MM.1S (cell line): ENCODE measurements at regions not wholly inside any gene's neighbourhood (a gene's known extent, or its start where the extent isn't known, plus 50 kb on each side); places are given as distances from the start of the nearest gene placed in this dataset.

Source experiments
- DNase-seq: peaks from one replicate; pipeline ENCODE4 v3.0.0-alpha.2; 2015
- H2AFZ ChIP-seq: fragments of 300-600 bp; sonication (generic); 2 replicates; pipeline ENCODE4 v1.6.0; 2016; ENCODE audit warnings: antibody characterized with exemption, low read length
- H3F3A ChIP-seq: fragments of 300-600 bp; sonication (generic); 2 replicates; pipeline ENCODE4 v1.6.1; 2016; ENCODE audit warnings: mild to moderate bottlenecking, antibody characterized with exemption, low read length, moderate library complexity, mixed read lengths; ENCODE audit not compliant: insufficient read depth
- H3K27ac ChIP-seq: fragments of 300-600 bp; sonication (generic); 2 replicates; pipeline ENCODE4 v1.5.1; 2016; ENCODE audit warnings: mild to moderate bottlenecking, low read length
- H3K27me3 ChIP-seq: fragments of 300-600 bp; sonication (generic); replicated peaks from 2 replicates; pipeline ENCODE4 v1.6.0; 2016; ENCODE audit warnings: low read length; ENCODE audit not compliant: insufficient read depth
- H3K36me3 ChIP-seq: fragments of 300-600 bp; sonication (generic); replicated peaks from 2 replicates; pipeline ENCODE4 v1.6.1; 2016; ENCODE audit warnings: mild to moderate bottlenecking, low read length, mixed read lengths; ENCODE audit not compliant: insufficient read depth
- H3K4me1 ChIP-seq: fragments of 300-600 bp; sonication (generic); 2 replicates; pipeline ENCODE4 v1.6.1; 2016; ENCODE audit warnings: low read length, mixed read lengths
- H3K4me2 ChIP-seq: fragments of 300-600 bp; sonication (generic); 2 replicates; pipeline ENCODE4 v1.6.0; 2016; ENCODE audit warnings: low read depth, low read length
- H3K4me3 ChIP-seq: fragments of 300-600 bp; sonication (generic); 2 replicates; pipeline ENCODE4 v1.5.1; 2016; ENCODE audit warnings: low read length, mixed read lengths
- H3K79me2 ChIP-seq: fragments of 300-600 bp; sonication (generic); 2 replicates; pipeline ENCODE4 v1.6.1; 2016; ENCODE audit warnings: mixed run types, low read length, mixed read lengths
- H3K9ac ChIP-seq: fragments of 300-600 bp; sonication (generic); 2 replicates; pipeline ENCODE4 v1.6.1; 2016; ENCODE audit warnings: low read length, mixed read lengths
- H3K9me2 ChIP-seq: fragments of 300-600 bp; sonication (generic); replicated peaks from 2 replicates; pipeline ENCODE4 v1.6.1; 2016; ENCODE audit warnings: mild to moderate bottlenecking, low read length, mixed read lengths; ENCODE audit not compliant: insufficient read depth
- H3K9me3 ChIP-seq: fragments of 300-600 bp; sonication (generic); replicated peaks from 2 replicates; pipeline ENCODE4 v1.6.1; 2016; ENCODE audit warnings: mild to moderate bottlenecking, low read length, mixed read lengths; ENCODE audit not compliant: insufficient read depth
- H4K20me1 ChIP-seq: fragments of 300-600 bp; sonication (generic); 2 replicates; pipeline ENCODE4 v1.6.1; 2016; ENCODE audit warnings: mild to moderate bottlenecking, low read length, moderate library complexity, mixed read lengths; ENCODE audit not compliant: insufficient read depth
- EZH2 ChIP-seq: fragments of 300-600 bp; sonication (generic); optimal IDR thresholded peaks from 2 replicates; pipeline ENCODE3; 2017; ENCODE audit warnings: low read depth, mild to moderate bottlenecking, antibody characterized with exemption, low read length, mixed read lengths
- EZH2phosphoT487 ChIP-seq: fragments of 300-600 bp; sonication (generic); IDR thresholded peaks from 2 replicates; pipeline ENCODE4 v1.6.1; 2018; ENCODE audit warnings: antibody characterized with exemption, low read length
- TF ChIP-seq, protein P1 (sequence below): fragments of 300-600 bp; sonication (generic); IDR thresholded peaks from 2 replicates; pipeline ENCODE4 v1.5.1; 2016; ENCODE audit warnings: antibody characterized with exemption, low read length, mixed read lengths

DNA sequence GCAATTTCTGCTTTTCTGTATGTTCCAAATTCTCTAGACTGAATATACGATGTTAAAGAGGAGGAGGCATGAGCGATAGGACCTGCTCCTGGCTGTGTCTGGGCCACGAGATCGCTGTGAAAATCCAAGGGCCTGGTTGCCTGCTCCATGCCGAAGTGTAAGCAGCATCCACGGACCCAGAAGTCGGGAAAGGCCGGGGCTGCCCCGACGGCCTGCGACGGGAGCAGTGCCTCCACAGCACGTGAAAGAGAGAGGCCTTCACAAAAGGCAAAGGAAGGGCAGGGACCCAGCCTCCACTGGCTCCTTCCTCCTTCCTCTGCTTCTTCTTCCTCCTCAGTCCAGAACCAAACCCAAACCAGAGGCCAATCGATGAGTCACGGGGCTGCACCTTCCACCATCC lies 122.9 kb upstream of the MGMT start:
- Histone ChIP-seq H3F3A (no peaks in the 10 kb centered on the region), H3K4me3 (no peak overlapping the region), H3K36me3 (no peaks in the 10 kb centered on the region), H2AFZ (no peak overlapping the region), H3K79me2 (no peaks in the 10 kb centered on the region), H3K27ac (no peak overlapping the region), H3K9ac (no peak overlapping the region), H3K9me2 (no peaks in the 10 kb centered on the region), H3K4me2 (no peak overlapping the region), H3K27me3 (no peaks in the 10 kb centered on the region), H4K20me1 (no peaks in the 10 kb centered on the region), H3K9me3 (no peaks in the 10 kb centered on the region), H3K4me1 (no peaks in the 10 kb centered on the region)
- no peak for DNase-seq
- TF ChIP-seq EZH2phosphoT487 (no peak), EZH2 (no peak)
- TF ChIP-seq, protein P1, sequence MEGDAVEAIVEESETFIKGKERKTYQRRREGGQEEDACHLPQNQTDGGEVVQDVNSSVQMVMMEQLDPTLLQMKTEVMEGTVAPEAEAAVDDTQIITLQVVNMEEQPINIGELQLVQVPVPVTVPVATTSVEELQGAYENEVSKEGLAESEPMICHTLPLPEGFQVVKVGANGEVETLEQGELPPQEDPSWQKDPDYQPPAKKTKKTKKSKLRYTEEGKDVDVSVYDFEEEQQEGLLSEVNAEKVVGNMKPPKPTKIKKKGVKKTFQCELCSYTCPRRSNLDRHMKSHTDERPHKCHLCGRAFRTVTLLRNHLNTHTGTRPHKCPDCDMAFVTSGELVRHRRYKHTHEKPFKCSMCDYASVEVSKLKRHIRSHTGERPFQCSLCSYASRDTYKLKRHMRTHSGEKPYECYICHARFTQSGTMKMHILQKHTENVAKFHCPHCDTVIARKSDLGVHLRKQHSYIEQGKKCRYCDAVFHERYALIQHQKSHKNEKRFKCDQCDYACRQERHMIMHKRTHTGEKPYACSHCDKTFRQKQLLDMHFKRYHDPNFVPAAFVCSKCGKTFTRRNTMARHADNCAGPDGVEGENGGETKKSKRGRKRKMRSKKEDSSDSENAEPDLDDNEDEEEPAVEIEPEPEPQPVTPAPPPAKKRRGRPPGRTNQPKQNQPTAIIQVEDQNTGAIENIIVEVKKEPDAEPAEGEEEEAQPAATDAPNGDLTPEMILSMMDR, result no peak

DNA sequence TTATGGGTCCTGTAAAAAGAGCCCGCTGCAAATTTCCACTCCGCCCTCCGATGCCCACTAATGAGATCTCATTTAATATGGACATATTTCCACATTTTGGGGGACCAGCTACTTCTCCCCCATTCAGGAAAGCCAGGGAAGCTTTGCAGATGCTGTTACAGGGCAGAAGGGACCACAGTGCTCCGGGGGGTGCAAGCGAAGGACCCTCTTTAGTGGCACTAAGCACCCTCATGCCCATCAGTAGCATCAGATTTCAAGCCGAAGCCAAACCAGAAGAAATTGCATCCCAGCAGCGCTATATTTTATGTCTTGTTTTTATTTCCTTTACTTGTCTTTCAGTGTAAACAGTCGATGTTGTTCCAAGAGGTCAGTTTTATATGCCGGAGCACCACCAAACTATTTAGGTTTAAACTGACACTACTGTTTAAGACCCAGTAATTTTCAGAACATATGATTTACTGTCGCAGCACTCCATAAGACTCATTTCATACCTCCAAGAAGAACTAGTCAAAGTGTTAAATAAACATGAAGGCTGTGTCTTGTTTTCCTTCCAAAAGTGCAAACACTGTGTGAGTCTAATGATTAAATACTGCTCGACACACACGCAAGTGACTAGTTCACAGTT lies 122.2 kb upstream of the MGMT start:
- no peak overlapping the region for H3K9ac ChIP-seq
- H4K20me1 ChIP-seq, result no peaks in the 10 kb centered on the region
- H3K4me1 ChIP-seq, result no peaks in the 10 kb centered on the region
- H3K36me3 ChIP-seq, result no peaks in the 10 kb centered on the region
- H3K79me2 ChIP-seq, result no peaks in the 10 kb centered on the region
- no peaks in the 10 kb centered on the region for H3K9me2 ChIP-seq
- no peak overlapping the region for H3K4me3 ChIP-seq
- no peak overlapping the region for H2AFZ ChIP-seq
- no peaks in the 10 kb centered on the region for H3F3A ChIP-seq
- H3K27me3 ChIP-seq, result no peaks in the 10 kb centered on the region
- no peak for DNase-seq
- no peak overlapping the region for H3K4me2 ChIP-seq
- no peaks in the 10 kb centered on the region for H3K9me3 ChIP-seq
- TF ChIP-seq EZH2phosphoT487 (no peak), EZH2 (no peak)
- TF ChIP-seq, protein P1, result no peak
- no peak overlapping the region for H3K27ac ChIP-seq

DNA sequence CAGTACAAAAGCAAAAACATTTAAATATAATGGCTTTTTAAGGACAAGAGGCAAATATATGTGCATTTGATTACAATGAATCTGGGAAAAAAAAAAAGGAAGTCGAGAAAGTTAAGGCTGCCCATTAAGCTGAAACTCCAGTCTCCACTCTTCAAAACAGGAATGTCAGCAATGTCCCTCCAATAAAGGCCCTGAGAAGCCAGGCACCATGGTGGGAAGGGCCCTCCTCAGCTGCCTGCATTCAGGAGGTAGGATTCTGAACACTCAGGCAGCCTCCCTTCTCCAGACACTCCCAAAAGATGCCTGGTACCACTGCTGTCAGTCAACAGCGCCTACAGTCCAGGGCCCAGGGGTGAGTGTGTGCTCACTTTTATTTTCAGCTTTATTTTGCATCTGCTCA lies 121.3 kb upstream of the MGMT start:
- no peaks in the 10 kb centered on the region for H4K20me1 ChIP-seq
- H3K9me2 ChIP-seq, result no peaks in the 10 kb centered on the region
- no peak overlapping the region for H3K9ac ChIP-seq
- no peak overlapping the region for H3K4me2 ChIP-seq
- H3F3A ChIP-seq, result no peaks in the 10 kb centered on the region
- TF ChIP-seq EZH2phosphoT487 (no peak), EZH2 (no peak)
- TF ChIP-seq, protein P1, result no peak
- no peaks in the 10 kb centered on the region for H3K36me3 ChIP-seq
- H3K27ac ChIP-seq, result no peak overlapping the region
- no peaks in the 10 kb centered on the region for H3K79me2 ChIP-seq
- no peak for DNase-seq
- H2AFZ ChIP-seq, result no peak overlapping the region
- no peaks in the 10 kb centered on the region for H3K4me1 ChIP-seq
- no peak overlapping the region for H3K4me3 ChIP-seq
- no peaks in the 10 kb centered on the region for H3K9me3 ChIP-seq
- no peaks in the 10 kb centered on the region for H3K27me3 ChIP-seq
